H1 (cell line): ENCODE measurements at regions not wholly inside any gene's neighbourhood (a gene's known extent, or its start where the extent isn't known, plus 50 kb on each side); places are given as distances from the start of the nearest gene placed in this dataset.

ENCODE experiments used
- CTCF ChIA-PET: fragments of 300-600 bp; sonication (Branson Sonifier 250); formaldehyde crosslinking; loops from one replicate; lab custom pipeline; 2021; ENCODE audit not compliant: partially characterized antibody; lab: Charles Lee
- POLR2A ChIA-PET: fragments of 300-600 bp; sonication (Branson Sonifier 250); formaldehyde crosslinking; loops from one replicate; lab custom pipeline; 2021; ENCODE audit warnings: inconsistent platforms; ENCODE audit not compliant: partially characterized antibody; lab: Charles Lee
- DNase-seq, 2 experiments: peaks; one replicate each; pipeline versions ENCODE4 v3.0.0 to v3.0.0-alpha.2; 2010 to 2022; ENCODE audit warnings: low spot score in 2 of 2, low read depth in 1 of 2, mixed read lengths in 1 of 2
- FAIRE-seq: peaks from 2 replicates; lab custom pipeline; 2011; peaks lifted over from hg19 to GRCh38; lab: Jason Lieb, UNC
- H2AFZ ChIP-seq: 2 replicates; pipeline ENCODE4 v1.8.1; 2012; ENCODE audit warnings: low read length, inconsistent platforms
- H2AK5ac ChIP-seq: 2 replicates; pipeline ENCODE4 v1.6.1; 2013; ENCODE audit warnings: low read depth, low read length
- H2BK120ac ChIP-seq: replicated peaks from 2 replicates; pipeline ENCODE3; 2013; ENCODE audit warnings: low read depth, low read length, inconsistent platforms
- H2BK12ac ChIP-seq: 2 replicates; pipeline ENCODE4 v1.6.1; 2013; ENCODE audit warnings: low read depth, low read length
- H2BK15ac ChIP-seq: 2 replicates; pipeline ENCODE4 v1.6.1; 2013; ENCODE audit warnings: low read length
- H2BK20ac ChIP-seq: 2 replicates; pipeline ENCODE4 v1.6.1; 2013; ENCODE audit warnings: low read length
- H2BK5ac ChIP-seq: 2 replicates; pipeline ENCODE4 v1.6.1; 2013; ENCODE audit warnings: low read depth, low read length
- H3K14ac ChIP-seq: 2 replicates; pipeline ENCODE4 v1.6.1; 2013; ENCODE audit warnings: inconsistent platforms; ENCODE audit not compliant: insufficient read length
- H3K18ac ChIP-seq: 2 replicates; pipeline ENCODE4 v1.6.1; 2013; ENCODE audit warnings: low read length; ENCODE audit errors: extremely low read depth
- H3K23ac ChIP-seq: 2 replicates; pipeline ENCODE4 v1.6.1; 2013; ENCODE audit warnings: inconsistent platforms; ENCODE audit not compliant: insufficient read length
- H3K23me2 ChIP-seq: 2 replicates; pipeline ENCODE4 v1.6.1; 2013; ENCODE audit warnings: low read depth, low read length
- H3K27ac ChIP-seq: 2 replicates; pipeline ENCODE4 v1.6.1; 2011; ENCODE audit warnings: low read depth, low read length, inconsistent platforms
- H3K27me3 ChIP-seq, 4 experiments: replicated peaks in 1 of 4; 1 replicate in 1 of 4; 2 replicates in 3 of 4; pipeline versions ENCODE4 v1.6.1 to v1.8.1; 2011 to 2013; ENCODE audit warnings: low read length in 3 of 4, mild to moderate bottlenecking in 3 of 4, inconsistent platforms in 2 of 4, mixed read lengths in 2 of 4, moderate library complexity in 1 of 4; ENCODE audit not compliant: control insufficient read depth in 3 of 4, insufficient read depth in 3 of 4; ENCODE audit errors: extremely low read depth in 1 of 4
- H3K36me3 ChIP-seq, 4 experiments: 2 replicates each; pipeline versions ENCODE4 v1.6.1 to v1.8.1; 2011 to 2013; ENCODE audit warnings: mild to moderate bottlenecking in 4 of 4, low read length in 3 of 4, moderate library complexity in 2 of 4, control low read depth in 1 of 4, inconsistent platforms in 1 of 4; ENCODE audit not compliant: insufficient read depth in 4 of 4, control insufficient read depth in 2 of 4
- H3K4ac ChIP-seq: replicated peaks from 2 replicates; pipeline ENCODE3; 2013; ENCODE audit warnings: low read length, low read depth, mixed read lengths, inconsistent platforms; ENCODE audit not compliant: insufficient read length
- H3K4me1 ChIP-seq, 4 experiments: replicated peaks in 1 of 4; 1 replicate in 1 of 4; 2 replicates in 3 of 4; pipeline versions ENCODE4 v1.6.1 to v1.8.1; 2011 to 2013; ENCODE audit warnings: low read length in 3 of 4, inconsistent platforms in 2 of 4, mixed read lengths in 1 of 4; ENCODE audit not compliant: insufficient read depth in 4 of 4, control insufficient read depth in 3 of 4
- H3K4me2 ChIP-seq, 2 experiments: 2 replicates each; pipeline versions ENCODE4 v1.6.1 to v1.8.1; 2011 to 2013; ENCODE audit warnings: low read depth in 2 of 2, low read length in 2 of 2, control low read depth in 1 of 2, inconsistent platforms in 1 of 2, mild to moderate bottlenecking in 1 of 2; ENCODE audit not compliant: insufficient read depth in 1 of 2
- H3K4me3 ChIP-seq, 4 experiments: fragments of 200-600, 300-600 bp in 1 of 4; sonication (generic), shearing (Covaris generic), sonication (Bioruptor Twin) in 1 of 4; 2 replicates each; pipeline versions ENCODE4 v1.5.1 to v1.8.1; 2011 to 2016; ENCODE audit warnings: low read length in 4 of 4, low read depth in 3 of 4, control low read depth in 2 of 4, inconsistent platforms in 2 of 4, mild to moderate bottlenecking in 2 of 4, mixed read lengths in 1 of 4, moderate library complexity in 1 of 4; ENCODE audit not compliant: insufficient read depth in 2 of 4; ENCODE audit errors: extremely low read depth in 1 of 4
- H3K56ac ChIP-seq: replicated peaks from 2 replicates; pipeline ENCODE3; 2013; ENCODE audit warnings: low read depth, mild to moderate bottlenecking, mixed read lengths, low read length, inconsistent platforms; ENCODE audit not compliant: insufficient read length
- H3K79me1 ChIP-seq: 2 replicates; pipeline ENCODE4 v1.6.1; 2013; ENCODE audit warnings: low read depth, low read length, control low read depth
- H3K79me2 ChIP-seq, 2 experiments: 2 replicates each; pipeline versions ENCODE4 v1.6.1 to v1.8.1; 2012 to 2013; ENCODE audit warnings: low read length in 2 of 2, mild to moderate bottlenecking in 2 of 2, inconsistent platforms in 1 of 2; ENCODE audit not compliant: insufficient read depth in 2 of 2, control insufficient read depth in 1 of 2
- H3K9ac ChIP-seq, 4 experiments: replicated peaks in 1 of 4; 1 replicate in 1 of 4; 2 replicates in 3 of 4; pipeline versions ENCODE4 v1.6.1 to v1.8.1; 2011 to 2013; ENCODE audit warnings: low read depth in 3 of 4, low read length in 3 of 4, control low read depth in 2 of 4, mild to moderate bottlenecking in 2 of 4, moderate library complexity in 2 of 4, inconsistent platforms in 1 of 4; ENCODE audit errors: extremely low read depth in 1 of 4
- H3K9me3 ChIP-seq, 2 experiments: 2 replicates each; pipeline versions ENCODE4 v1.6.1 to v1.8.1; 2012 to 2013; ENCODE audit warnings: mild to moderate bottlenecking in 2 of 2, moderate library complexity in 2 of 2, control low read depth in 1 of 2, inconsistent platforms in 1 of 2, low read depth in 1 of 2, low read length in 1 of 2, mixed read lengths in 1 of 2; ENCODE audit not compliant: insufficient read depth in 2 of 2
- H4K20me1 ChIP-seq, 2 experiments: replicated peaks in 1 of 2; 2 replicates each; pipeline versions ENCODE3 to v1.8.1; 2011 to 2013; ENCODE audit warnings: inconsistent platforms in 2 of 2, low read length in 2 of 2, mild to moderate bottlenecking in 1 of 2; ENCODE audit not compliant: insufficient read depth in 2 of 2, control insufficient read depth in 1 of 2
- H4K5ac ChIP-seq: 2 replicates; pipeline ENCODE4 v1.6.1; 2013; ENCODE audit warnings: low read length, low read depth, mixed read lengths, inconsistent platforms; ENCODE audit not compliant: insufficient read length
- H4K8ac ChIP-seq: 2 replicates; pipeline ENCODE4 v1.8.0; 2013; ENCODE audit warnings: mild to moderate bottlenecking, moderate library complexity, low read length, inconsistent platforms; ENCODE audit not compliant: insufficient read depth; ENCODE audit errors: extremely low read depth
- H4K91ac ChIP-seq: replicated peaks from 2 replicates; pipeline ENCODE3; 2013; ENCODE audit warnings: low read length, mixed read lengths, inconsistent platforms; ENCODE audit not compliant: insufficient read length
- CBX8 ChIP-seq: fragments of 300-800, 300-1000 bp; sonication (generic); IDR thresholded peaks from 2 replicates; pipeline ENCODE4 v1.7.1; 2016; ENCODE audit warnings: low read depth, low read length, borderline replicate concordance
- CREB1 ChIP-seq: IDR thresholded peaks from 2 replicates; pipeline ENCODE4 v1.6.1; 2012; ENCODE audit warnings: inconsistent platforms
- CTBP2 ChIP-seq: IDR thresholded peaks from 2 replicates; pipeline ENCODE4 v1.7.0; 2011; ENCODE audit warnings: borderline replicate concordance, mild to moderate bottlenecking, moderate library complexity, mixed read lengths, low read length; ENCODE audit not compliant: insufficient read depth, insufficient read length
- EP300 ChIP-seq, 2 experiments: IDR thresholded peaks; 1 replicate in 1 of 2; 2 replicates in 1 of 2; pipeline ENCODE4 v1.6.1; 2011 to 2012; ENCODE audit warnings: low read depth in 2 of 2, low read length in 2 of 2, mild to moderate bottlenecking in 2 of 2, borderline replicate concordance in 1 of 2, inconsistent platforms in 1 of 2, moderate library complexity in 1 of 2
- HDAC6 ChIP-seq: IDR thresholded peaks from one replicate; pipeline ENCODE4 v1.7.1; 2012; ENCODE audit warnings: low read depth, mild to moderate bottlenecking, inconsistent platforms, low read length, moderate library complexity
- JUND ChIP-seq: IDR thresholded peaks from 2 replicates; pipeline ENCODE4 v1.6.1; 2011; ENCODE audit warnings: mild to moderate bottlenecking, improper control_type of control experiment, low read length
- KDM4A ChIP-seq: IDR thresholded peaks from one replicate; pipeline ENCODE4 v1.7.1; 2012; ENCODE audit warnings: low read depth, mild to moderate bottlenecking, moderate library complexity, low read length, inconsistent platforms; ENCODE audit not compliant: severe bottlenecking
- MAFK ChIP-seq: IDR thresholded peaks from 2 replicates; pipeline ENCODE4 v1.6.1; 2012; ENCODE audit warnings: low read depth, mild to moderate bottlenecking, improper control_type of control experiment, low read length
- MAX ChIP-seq: IDR thresholded peaks from 2 replicates; pipeline ENCODE4 v1.6.1; 2012; ENCODE audit warnings: inconsistent platforms
- RNF2 ChIP-seq: fragments of 200-900, 300-1000 bp; sonication (generic); IDR thresholded peaks from 2 replicates; pipeline ENCODE4 v1.7.1; 2016; ENCODE audit warnings: borderline replicate concordance, low read depth, mild to moderate bottlenecking, antibody characterized with exemption, low read length; ENCODE audit not compliant: poor library complexity, severe bottlenecking; ENCODE audit errors: missing control alignments
- SAP30 ChIP-seq: fragments of 300-600 bp; sonication (generic); IDR thresholded peaks from 2 replicates; pipeline ENCODE4 v1.7.1; 2012; ENCODE audit warnings: low read length, moderate library complexity, mild to moderate bottlenecking, inconsistent platforms; ENCODE audit not compliant: insufficient read depth, insufficient replicate concordance
- SIRT6 ChIP-seq: IDR thresholded peaks from one replicate; pipeline ENCODE4 v1.7.1; 2012; ENCODE audit warnings: low read length, inconsistent platforms
- SIX5 ChIP-seq: IDR thresholded peaks from 2 replicates; pipeline ENCODE4 v1.6.1; 2011; ENCODE audit warnings: mild to moderate bottlenecking, low read depth, low read length
- TCF12 ChIP-seq: IDR thresholded peaks from 2 replicates; pipeline ENCODE4 v1.6.1; 2011; ENCODE audit warnings: low read depth, mild to moderate bottlenecking, low read length
- ZNF274 ChIP-seq: IDR thresholded peaks from 2 replicates; pipeline ENCODE4 v1.7.0; 2012; ENCODE audit warnings: low read length, borderline replicate concordance; ENCODE audit errors: extremely low read depth
- WGBS, 2 experiments: shearing (Covaris generic) in 1 of 2; methylation state at CpG; one replicate each; pipeline versions ENCODE4 v1.1.6 to v1.1.7; 2013 to 2015; ENCODE audit warnings: low lambda C conversion rate in 2 of 2, mixed read lengths in 2 of 2, inconsistent platforms in 1 of 2, low coverage in 1 of 2, missing lambda C conversion rate in 1 of 2; ENCODE audit not compliant: insufficient replicate concordance in 2 of 2, insufficient coverage in 1 of 2, insufficient read length in 1 of 2; ENCODE audit errors: extremely low coverage in 1 of 2, missing lambda C conversion rate in 1 of 2; 5-methylcytosine and 5-hydroxymethylcytosine counted together

- H2AK5ac ChIP-seq, result no peak overlapping the region
- no peak overlapping the region for H3K9ac ChIP-seq
- no peak overlapping the region for H3K14ac ChIP-seq
- H3K79me2 ChIP-seq, result no peaks in the 10 kb centered on the region
- no peak overlapping the region for H4K91ac ChIP-seq
- POLR2A ChIA-PET, result no interaction called here
- H3K4me1 ChIP-seq, result peaks cover 0 to 3% (median 1%) of the 10 kb centered on the region in 4 experiments; a peak in 3 of 7 replicates
- FAIRE-seq (no peak), DNase-seq (no peak)
- H2BK5ac ChIP-seq, result no peak overlapping the region
- H2BK120ac ChIP-seq, result no peak overlapping the region
- H3K36me3 ChIP-seq, result no peaks in the 10 kb centered on the region
- CTCF ChIA-PET, result interaction anchor here (0.6 to 1.0 kb wide), 2 partner anchors 16 to 20 kb away, joined by 4 to 6 read pairs; no protein-coding TSS in a partner anchor
- H4K20me1 ChIP-seq, result no peaks in the 10 kb centered on the region
- no peak overlapping the region for H2BK12ac ChIP-seq
- H3K4me2 ChIP-seq, result no peak overlapping the region
- H3K18ac ChIP-seq, result no peak overlapping the region
- H2AFZ ChIP-seq, result no peak overlapping the region
- no peak overlapping the region for H2BK20ac ChIP-seq
- H4K5ac ChIP-seq, result no peak overlapping the region
- no peak overlapping the region for H4K8ac ChIP-seq
- no peak overlapping the region for H3K27ac ChIP-seq
- no peaks in the 10 kb centered on the region for H3K27me3 ChIP-seq
- no peak overlapping the region for H2BK15ac ChIP-seq
- no peak overlapping the region for H3K4me3 ChIP-seq
- H3K4ac ChIP-seq, result no peak overlapping the region
- no peak overlapping the region for H3K56ac ChIP-seq
- no peaks in the 10 kb centered on the region for H3K23me2 ChIP-seq
- 93% methylated on average over 6 of the region's 6 CpGs; no CpG with 5 or more reads in 1 of the 2 experiments for WGBS, 2 experiments
- H3K9me3 ChIP-seq, result no peaks in the 10 kb centered on the region
- H3K23ac ChIP-seq, result no peak overlapping the region
- H3K79me1 ChIP-seq, result no peaks in the 10 kb centered on the region
- TF ChIP-seq EP300 (IDR thresholded peaks at IDR 0.05; ENCODE audit: borderline replicate concordance in 1 of 2, low read depth in 2 of 2, low read length in 2 of 2) (no peak), ZNF274 (no peak), MAFK (no peak), SIRT6 (no peak), SAP30 (no peak), HDAC6 (no peak), SIX5 (no peak), KDM4A (no peak), CBX8 (no peak), CTBP2 (no peak), MAX (no peak), CREB1 (no peak), JUND (no peak), TCF12 (no peak), RNF2 (no peak)
Observed at GRCh38 chr17:72496461-72496860, 375.6 kb downstream of the SOX9 start.
